ENCODE measurements at regions not wholly inside any gene's neighbourhood (a gene's known extent, or its start where the extent isn't known, plus 50 kb on each side); places are given as distances from the start of the nearest gene placed in this dataset.

DNA sequence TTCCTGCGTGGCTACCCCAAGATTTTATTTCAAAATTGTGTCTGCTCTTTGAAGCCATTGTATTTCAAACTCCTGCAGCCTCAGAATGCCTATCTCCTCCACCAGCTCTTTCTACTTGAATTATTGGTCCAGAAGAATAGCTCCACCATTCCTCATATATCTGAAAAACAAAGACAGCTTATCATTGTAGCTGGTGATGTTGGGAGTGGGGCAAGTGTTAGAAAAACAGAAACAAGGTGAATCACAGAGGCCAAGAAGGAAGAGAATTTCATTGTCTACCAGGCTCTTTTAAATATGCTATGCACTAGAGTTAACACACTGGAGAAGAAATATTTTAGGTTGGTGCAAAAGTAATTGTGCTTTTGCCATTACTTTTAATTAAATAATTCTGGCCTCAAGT, 307.9 kb upstream of the ROPN1 start:
- H3K36me3 ChIP-seq, result no peaks in the 10 kb centered on the region
- TF ChIP-seq, protein P1, sequence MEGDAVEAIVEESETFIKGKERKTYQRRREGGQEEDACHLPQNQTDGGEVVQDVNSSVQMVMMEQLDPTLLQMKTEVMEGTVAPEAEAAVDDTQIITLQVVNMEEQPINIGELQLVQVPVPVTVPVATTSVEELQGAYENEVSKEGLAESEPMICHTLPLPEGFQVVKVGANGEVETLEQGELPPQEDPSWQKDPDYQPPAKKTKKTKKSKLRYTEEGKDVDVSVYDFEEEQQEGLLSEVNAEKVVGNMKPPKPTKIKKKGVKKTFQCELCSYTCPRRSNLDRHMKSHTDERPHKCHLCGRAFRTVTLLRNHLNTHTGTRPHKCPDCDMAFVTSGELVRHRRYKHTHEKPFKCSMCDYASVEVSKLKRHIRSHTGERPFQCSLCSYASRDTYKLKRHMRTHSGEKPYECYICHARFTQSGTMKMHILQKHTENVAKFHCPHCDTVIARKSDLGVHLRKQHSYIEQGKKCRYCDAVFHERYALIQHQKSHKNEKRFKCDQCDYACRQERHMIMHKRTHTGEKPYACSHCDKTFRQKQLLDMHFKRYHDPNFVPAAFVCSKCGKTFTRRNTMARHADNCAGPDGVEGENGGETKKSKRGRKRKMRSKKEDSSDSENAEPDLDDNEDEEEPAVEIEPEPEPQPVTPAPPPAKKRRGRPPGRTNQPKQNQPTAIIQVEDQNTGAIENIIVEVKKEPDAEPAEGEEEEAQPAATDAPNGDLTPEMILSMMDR (IDR thresholded peaks at IDR 0.05), result no peak
- DNase-seq (ENCODE audit: low spot score), result no peak
- H3K4me3 ChIP-seq, result no peak overlapping the region
- H3K27me3 ChIP-seq, result no peaks in the 10 kb centered on the region
- no peak overlapping the region for H3K27ac ChIP-seq
- peaks cover 0 to 26% of the 10 kb centered on the region in 2 donors for H3K4me1 ChIP-seq
- H3K9me3 ChIP-seq, result no peaks in the 10 kb centered on the region

DNA sequence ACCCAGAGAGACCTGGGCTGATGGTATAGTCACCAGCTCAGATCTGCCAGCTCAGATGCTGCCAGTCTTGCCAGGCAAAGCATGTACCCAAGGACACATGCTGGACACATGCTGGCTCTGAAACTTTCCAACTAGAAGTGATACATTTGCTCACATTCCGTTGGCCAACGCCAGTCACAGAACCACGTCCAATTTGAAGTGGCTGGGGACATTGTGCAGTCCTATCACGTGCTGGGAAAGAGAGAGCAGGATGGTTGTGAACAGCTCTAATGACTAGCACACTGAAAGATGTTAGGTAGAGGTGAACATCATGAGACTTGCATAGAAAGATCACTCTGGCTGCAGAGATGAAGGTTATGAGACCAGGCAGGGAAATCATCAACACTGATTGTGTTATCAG, 308.5 kb upstream of the ROPN1 start:
- no peak overlapping the region for H3K27ac ChIP-seq
- H3K4me1 ChIP-seq, result peaks cover 0 to 26% of the 10 kb centered on the region in 2 donors
- DNase-seq (ENCODE audit: low spot score), result no peak
- no peaks in the 10 kb centered on the region for H3K27me3 ChIP-seq
- no peaks in the 10 kb centered on the region for H3K36me3 ChIP-seq
- H3K4me3 ChIP-seq, result no peak overlapping the region
- H3K9me3 ChIP-seq, result peaks cover 0 to under 1% of the 10 kb centered on the region in 2 donors
- TF ChIP-seq, protein P1 (IDR thresholded peaks at IDR 0.05), result no peak

DNA sequence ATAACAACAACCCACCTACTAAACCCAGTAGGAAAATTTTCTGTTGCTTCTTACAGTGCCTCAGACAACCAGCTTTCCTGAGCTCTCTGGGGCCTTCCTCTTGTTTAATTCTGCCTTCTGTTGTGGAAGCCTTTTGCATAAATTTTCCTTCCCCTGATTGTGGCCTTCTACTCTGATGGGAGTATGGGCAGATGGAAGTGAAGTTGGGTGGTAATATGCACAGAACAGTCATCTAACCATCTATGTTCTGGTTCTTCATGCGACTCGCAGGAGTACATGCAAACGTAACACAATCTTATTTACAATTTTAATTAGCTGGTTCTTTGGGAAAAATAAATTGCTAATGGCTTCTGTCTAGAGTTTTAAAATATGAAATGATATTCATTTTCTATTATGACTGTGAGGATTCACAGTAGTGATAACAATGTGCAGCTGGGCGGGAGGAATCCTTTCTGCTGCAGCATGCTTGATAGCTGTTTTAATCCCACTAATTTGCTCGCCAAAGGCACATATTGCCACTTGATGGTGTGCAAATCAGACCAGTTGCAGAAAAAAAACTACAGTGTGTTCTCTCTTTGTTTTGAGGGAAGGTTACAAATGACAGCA, 311.5 kb upstream of the ROPN1 start:
- Histone ChIP-seq H3K4me1 (peaks cover 0 to 8% of the 10 kb centered on the region in 2 donors), H3K9me3 (peaks cover 0 to 17% of the 10 kb centered on the region in 2 donors), H3K4me3 (no peak overlapping the region), H3K27me3 (no peaks in the 10 kb centered on the region), H3K36me3 (no peaks in the 10 kb centered on the region), H3K27ac (no peak overlapping the region)
- DNase-seq (ENCODE audit: low spot score), result no peak
- TF ChIP-seq, protein P1 (IDR thresholded peaks at IDR 0.05), result no peak

DNA sequence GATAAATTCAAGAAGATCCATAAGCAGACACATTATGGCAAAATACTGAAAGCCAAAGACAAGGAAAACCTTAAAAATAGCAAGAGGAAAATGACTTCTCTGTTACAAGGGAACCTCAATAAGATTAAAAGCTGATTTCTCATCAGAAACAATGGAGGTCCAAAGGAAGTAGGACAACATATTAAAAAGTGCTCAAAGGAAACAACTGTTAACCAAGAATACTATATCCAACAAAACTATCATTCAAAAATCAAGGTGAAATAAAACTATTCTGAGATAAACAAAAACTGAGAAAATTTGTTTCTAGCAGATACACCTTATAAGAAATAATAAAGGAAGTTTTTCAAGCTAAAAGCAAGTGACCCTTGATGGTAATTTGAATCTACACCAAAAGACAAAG, 314.7 kb upstream of the ROPN1 start:
- Histone ChIP-seq H3K27me3 (no peaks in the 10 kb centered on the region), H3K27ac (no peak overlapping the region), H3K4me1 (no peaks in the 10 kb centered on the region), H3K9me3 (peaks cover 0 to 17% of the 10 kb centered on the region in 2 donors), H3K4me3 (no peak overlapping the region), H3K36me3 (no peaks in the 10 kb centered on the region)
- no peak for DNase-seq (ENCODE audit: low spot score)
- TF ChIP-seq, protein P1 (IDR thresholded peaks at IDR 0.05), result no peak

DNA sequence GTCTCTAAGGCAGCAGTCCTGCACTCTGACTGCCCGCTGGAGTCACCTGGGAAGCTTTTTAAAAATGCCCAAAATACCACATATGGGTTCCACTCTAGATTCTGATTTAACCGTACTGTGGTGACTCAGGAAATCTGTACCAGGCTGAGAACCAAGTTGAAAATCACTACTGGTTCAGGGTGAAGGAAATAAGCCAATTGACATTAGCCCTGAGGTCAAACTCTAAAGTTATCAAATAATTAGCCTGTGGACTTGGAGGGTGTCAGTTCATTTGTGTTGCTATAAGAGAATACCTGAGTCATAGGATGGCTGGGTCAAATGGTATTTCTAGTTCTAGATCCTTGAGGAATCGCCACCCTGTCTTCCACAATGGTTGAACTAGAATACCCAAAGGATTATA, 321.7 kb upstream of the ROPN1 start:
- TF ChIP-seq, protein P1 (IDR thresholded peaks at IDR 0.05), result no peak
- H3K9me3 ChIP-seq, result no peaks in the 10 kb centered on the region
- no peaks in the 10 kb centered on the region for H3K36me3 ChIP-seq
- H3K4me3 ChIP-seq, result no peak overlapping the region
- no peaks in the 10 kb centered on the region for H3K27me3 ChIP-seq
- no peak overlapping the region for H3K27ac ChIP-seq
- no peak for DNase-seq (ENCODE audit: low spot score)
- H3K4me1 ChIP-seq, result no peaks in the 10 kb centered on the region

Measured in right atrium auricular region (tissue), 2 donors.